Naive thymus-derived CD4-positive, alpha-beta T cell (primary cell): ENCODE measurements at regions not wholly inside any gene's neighbourhood (a gene's known extent, or its start where the extent isn't known, plus 50 kb on each side); places are given as distances from the start of the nearest gene placed in this dataset.

Source experiments
- ATAC-seq: fragments of 150-1000 bp; cut with Tn5 transposase; 2 replicates; pipeline ENCODE4 v1.10.0; 2021; ENCODE audit warnings: mild to moderate bottlenecking, moderate library complexity
- CTCF ChIA-PET: fragments of 350-600 bp; sonication (Branson Sonifier 250); formaldehyde crosslinking; loops from one replicate; lab custom pipeline; 2021; ENCODE audit warnings: antibody characterized with exemption; lab: Charles Lee
- POLR2A ChIA-PET: fragments of 350-600 bp; sonication (Branson Sonifier 250); formaldehyde crosslinking; loops from one replicate; lab custom pipeline; 2021; ENCODE audit warnings: antibody characterized with exemption, inconsistent platforms; lab: Charles Lee
- DNase-seq, 9 donors: peaks; one replicate each; pipeline versions ENCODE4 v3.0.0 to v3.0.0-alpha.2; 2020 to 2022; ENCODE audit warnings: mixed read lengths in 1 of 9
- H3K27ac ChIP-seq: one replicate; pipeline ENCODE4 v1.7.0; 2013; ENCODE audit warnings: mild to moderate bottlenecking, low read depth, low read length, moderate library complexity
- H3K27me3 ChIP-seq, 2 donors: one replicate each; pipeline ENCODE4 v1.7.0; 2013; ENCODE audit warnings: low read length in 2 of 2, mild to moderate bottlenecking in 2 of 2, moderate library complexity in 2 of 2; ENCODE audit not compliant: control insufficient read depth in 2 of 2, insufficient read depth in 2 of 2
- H3K36me3 ChIP-seq, 3 experiments: 1 replicate in 2 of 3; 2 replicates in 1 of 3; pipeline ENCODE4 v1.7.0; 2013; ENCODE audit warnings: low read length in 3 of 3, mild to moderate bottlenecking in 3 of 3, moderate library complexity in 1 of 3; ENCODE audit not compliant: insufficient read depth in 3 of 3, control insufficient read depth in 2 of 3
- H3K4me1 ChIP-seq, 2 donors: one replicate each; pipeline ENCODE4 v1.7.0; 2013; ENCODE audit warnings: low read length in 2 of 2, mild to moderate bottlenecking in 2 of 2, moderate library complexity in 1 of 2; ENCODE audit not compliant: control insufficient read depth in 2 of 2, insufficient read depth in 2 of 2
- H3K4me3 ChIP-seq: 2 replicates; pipeline ENCODE4 v1.7.0; 2013; ENCODE audit warnings: mild to moderate bottlenecking, low read length
- H3K9me3 ChIP-seq, 3 experiments: 1 replicate in 2 of 3; 2 replicates in 1 of 3; pipeline ENCODE4 v1.7.0; 2013; ENCODE audit warnings: low read length in 3 of 3; ENCODE audit not compliant: control insufficient read depth in 2 of 3
- H3K27ac Mint-ChIP-seq, 9 donors: one replicate each; pipeline ENCODE4 v1.8.0; 2020 to 2022; ENCODE audit warnings: mixed read lengths in 9 of 9, mild to moderate bottlenecking in 8 of 9, moderate library complexity in 5 of 9, inconsistent platforms in 2 of 9
- H3K27me3 Mint-ChIP-seq, 5 donors: one replicate each; pipeline ENCODE4 v1.8.0; 2021 to 2022; ENCODE audit warnings: mixed read lengths in 5 of 5, mild to moderate bottlenecking in 1 of 5
- H3K36me3 Mint-ChIP-seq, 5 donors: one replicate each; pipeline ENCODE4 v1.8.0; 2020 to 2022; ENCODE audit warnings: mixed read lengths in 5 of 5, mild to moderate bottlenecking in 3 of 5, inconsistent platforms in 1 of 5
- H3K4me1 Mint-ChIP-seq, 7 donors: one replicate each; pipeline ENCODE4 v1.8.0; 2020 to 2022; ENCODE audit warnings: mixed read lengths in 7 of 7, mild to moderate bottlenecking in 3 of 7, inconsistent platforms in 1 of 7
- H3K4me3 Mint-ChIP-seq, 10 donors: one replicate each; pipeline ENCODE4 v1.8.0; 2020 to 2022; ENCODE audit warnings: mild to moderate bottlenecking in 10 of 10, mixed read lengths in 10 of 10, moderate library complexity in 6 of 10, inconsistent platforms in 2 of 10
- H3K9me3 Mint-ChIP-seq, 11 donors: one replicate each; pipeline ENCODE4 v1.8.0; 2020 to 2022; ENCODE audit warnings: mixed read lengths in 11 of 11, mild to moderate bottlenecking in 4 of 11, inconsistent platforms in 1 of 11, moderate library complexity in 1 of 11
- intact Hi-C, 2 donors: fragments of 100-400 bp; cut with micrococcal nuclease; formaldehyde crosslinking; loops; one replicate each; pipeline ENCODE4 v1.15.1; 2023

- intact Hi-C loops = no loop called here
- CTCF ChIA-PET = no interaction called here
- Histone ChIP-seq H3K36me3 (no peaks in the 10 kb centered on the region), H3K4me1 (no peaks in the 10 kb centered on the region), H3K9me3 (no peaks in the 10 kb centered on the region), H3K27me3 (no peaks in the 10 kb centered on the region), H3K27ac (no peak overlapping the region), H3K4me3 (no peak overlapping the region)
- no peak for ATAC-seq
- DNase-seq = no peak
- Mint-ChIP-seq H3K27ac (no peak overlapping the region), H3K4me3 (no peak overlapping the region), H3K9me3 (peaks cover 0 to 6% (median 3%) of the 10 kb centered on the region in 11 donors), H3K36me3 (no peaks in the 10 kb centered on the region), H3K4me1 (no peaks in the 10 kb centered on the region), H3K27me3 (no peaks in the 10 kb centered on the region)
- POLR2A ChIA-PET = no interaction called here
These were observed 136.0 kb upstream of the NRSN1 start for GRCh38 chr6:23989885-23990533.

GRCh38 chr6:23994013-23994412 lies 132.0 kb upstream of the NRSN1 start:
- Mint-ChIP-seq H3K36me3 (no peaks in the 10 kb centered on the region), H3K4me3 (no peak overlapping the region), H3K27ac (no peak overlapping the region), H3K9me3 (peaks cover 0 to 7% (median 3%) of the 10 kb centered on the region in 11 donors), H3K4me1 (no peaks in the 10 kb centered on the region), H3K27me3 (no peaks in the 10 kb centered on the region)
- intact Hi-C loops = no loop called here
- H3K4me1 ChIP-seq = no peaks in the 10 kb centered on the region
- no peak overlapping the region for H3K4me3 ChIP-seq
- no peaks in the 10 kb centered on the region for H3K36me3 ChIP-seq
- no peaks in the 10 kb centered on the region for H3K9me3 ChIP-seq
- ATAC-seq (no peak), DNase-seq (no peak)
- no peak overlapping the region for H3K27ac ChIP-seq
- POLR2A ChIA-PET = no interaction called here
- H3K27me3 ChIP-seq = no peaks in the 10 kb centered on the region
- CTCF ChIA-PET = no interaction called here

GRCh38 chr6:24004062-24004461 lies 122.0 kb upstream of the NRSN1 start:
- no peak overlapping the region for H3K4me3 ChIP-seq
- intact Hi-C loops = no loop called here
- no peaks in the 10 kb centered on the region for H3K9me3 ChIP-seq
- CTCF ChIA-PET = no interaction called here
- Mint-ChIP-seq H3K36me3 (no peaks in the 10 kb centered on the region), H3K4me3 (no peak overlapping the region), H3K9me3 (peaks cover 0 to 6% (median 0%) of the 10 kb centered on the region in 11 donors), H3K27me3 (no peaks in the 10 kb centered on the region), H3K27ac (no peak overlapping the region), H3K4me1 (no peaks in the 10 kb centered on the region)
- no peak for ATAC-seq
- H3K27me3 ChIP-seq = no peaks in the 10 kb centered on the region
- no peak for DNase-seq
- no peak overlapping the region for H3K27ac ChIP-seq
- POLR2A ChIA-PET = no interaction called here
- H3K4me1 ChIP-seq = no peaks in the 10 kb centered on the region
- no peaks in the 10 kb centered on the region for H3K36me3 ChIP-seq

DNA sequence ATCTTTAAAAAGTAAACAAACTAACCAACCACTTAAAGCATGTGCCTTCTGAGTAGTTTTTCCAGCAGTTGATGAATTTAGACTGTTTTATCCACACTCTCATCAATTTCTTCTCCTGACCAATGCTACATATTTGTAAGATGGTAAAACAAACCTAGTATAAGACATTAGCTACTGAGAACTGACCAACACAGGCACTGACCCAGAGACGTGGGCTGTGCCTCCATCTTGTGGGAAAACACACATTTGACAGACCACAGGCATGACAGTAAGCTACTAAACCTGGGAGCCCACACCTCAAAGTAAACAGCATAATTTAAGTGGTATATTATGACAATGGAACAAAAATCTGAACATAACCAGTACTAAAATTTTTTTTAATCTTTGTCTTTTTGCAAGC lies 121.4 kb upstream of the NRSN1 start:
- no peak overlapping the region for H3K27ac ChIP-seq
- H3K27me3 ChIP-seq = no peaks in the 10 kb centered on the region
- CTCF ChIA-PET = no interaction called here
- no peaks in the 10 kb centered on the region for H3K4me1 Mint-ChIP-seq
- no peaks in the 10 kb centered on the region for H3K9me3 ChIP-seq
- DNase-seq = no peak
- H3K27me3 Mint-ChIP-seq = no peaks in the 10 kb centered on the region
- peaks cover 0 to 6% (median 0%) of the 10 kb centered on the region in 11 donors for H3K9me3 Mint-ChIP-seq
- no peaks in the 10 kb centered on the region for H3K36me3 Mint-ChIP-seq
- H3K4me3 Mint-ChIP-seq = no peak overlapping the region
- no peak overlapping the region for H3K4me3 ChIP-seq
- no peak for ATAC-seq
- no peak overlapping the region for H3K27ac Mint-ChIP-seq
- POLR2A ChIA-PET = no interaction called here
- no peaks in the 10 kb centered on the region for H3K4me1 ChIP-seq
- intact Hi-C loops = no loop called here
- H3K36me3 ChIP-seq = no peaks in the 10 kb centered on the region

GRCh38 chr6:24006254-24006653 lies 119.8 kb upstream of the NRSN1 start:
- CTCF ChIA-PET = no interaction called here
- Mint-ChIP-seq H3K27me3 (no peaks in the 10 kb centered on the region), H3K9me3 (peaks cover 0 to 6% (median 1%) of the 10 kb centered on the region in 11 donors), H3K4me3 (no peak overlapping the region), H3K4me1 (no peaks in the 10 kb centered on the region), H3K27ac (no peak overlapping the region), H3K36me3 (no peaks in the 10 kb centered on the region)
- Histone ChIP-seq H3K4me3 (no peak overlapping the region), H3K27me3 (no peaks in the 10 kb centered on the region), H3K36me3 (no peaks in the 10 kb centered on the region), H3K27ac (no peak overlapping the region), H3K4me1 (no peaks in the 10 kb centered on the region), H3K9me3 (peaks cover 0 to 3% (median 0%) of the 10 kb centered on the region in 3 experiments)
- DNase-seq (no peak), ATAC-seq (no peak)
- intact Hi-C loops = no loop called here
- POLR2A ChIA-PET = no interaction called here

- H3K9me3 Mint-ChIP-seq = peaks cover 0 to 17% (median 5%) of the 10 kb centered on the region in 11 donors
These were observed 116.7 kb upstream of the NRSN1 start for GRCh38 chr6:24009319-24009718.

DNA sequence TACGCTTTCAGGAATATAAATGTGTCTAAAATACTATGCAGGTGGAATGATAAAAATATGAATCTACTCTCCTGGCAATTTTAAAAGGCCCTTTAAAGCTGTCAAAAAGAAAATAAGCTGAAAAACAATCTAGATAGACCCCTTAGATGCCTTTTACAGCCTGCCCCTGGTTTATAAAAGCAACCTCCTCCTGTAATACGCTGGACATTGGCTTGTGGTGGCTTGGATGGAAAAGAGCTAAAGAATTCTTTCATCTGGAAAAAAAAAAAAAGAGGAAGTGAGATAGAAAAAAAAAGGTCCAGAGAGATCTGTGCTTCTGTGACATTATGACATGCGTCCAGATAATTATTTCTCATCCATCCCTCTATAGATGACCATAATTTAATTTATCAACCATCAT lies 115.9 kb upstream of the NRSN1 start:
- Histone ChIP-seq H3K9me3 (peaks cover 0 to 3% (median 0%) of the 10 kb centered on the region in 3 experiments), H3K4me1 (no peaks in the 10 kb centered on the region), H3K4me3 (no peak overlapping the region), H3K27ac (no peak overlapping the region), H3K27me3 (no peaks in the 10 kb centered on the region), H3K36me3 (no peaks in the 10 kb centered on the region)
- Mint-ChIP-seq H3K27me3 (peaks cover 0 to 2% (median 0%) of the 10 kb centered on the region in 5 donors), H3K36me3 (no peaks in the 10 kb centered on the region), H3K4me1 (no peaks in the 10 kb centered on the region), H3K9me3 (peaks cover 0 to 17% (median 5%) of the 10 kb centered on the region in 11 donors), H3K27ac (no peak overlapping the region), H3K4me3 (no peak overlapping the region)
- ChIA-PET CTCF (interaction anchor here (0.5 kb wide), 1 partner anchor 10 kb away, joined by 8 read pairs; no protein-coding TSS in a partner anchor), POLR2A (no interaction called here)
- DNase-seq = no peak
- intact Hi-C loops = no loop called here
- no peak for ATAC-seq

More at GRCh38 chr6:24009319-24009718, 116.7 kb upstream of the NRSN1 start:
- Histone ChIP-seq H3K27ac (no peak overlapping the region), H3K27me3 (no peaks in the 10 kb centered on the region), H3K4me3 (no peak overlapping the region), H3K4me1 (no peaks in the 10 kb centered on the region), H3K9me3 (peaks cover 0 to 3% (median 0%) of the 10 kb centered on the region in 3 experiments), H3K36me3 (no peaks in the 10 kb centered on the region)
- Mint-ChIP-seq H3K36me3 (no peaks in the 10 kb centered on the region), H3K27me3 (no peaks in the 10 kb centered on the region), H3K27ac (no peak overlapping the region), H3K4me3 (no peak overlapping the region), H3K4me1 (no peaks in the 10 kb centered on the region)
- intact Hi-C loops = no loop called here
- ChIA-PET CTCF (no interaction called here), POLR2A (no interaction called here)
- DNase-seq = no peak
- ATAC-seq = no peak
